Peyer's patch (tissue), 4 donors: ENCODE measurements at regions not wholly inside any gene's neighbourhood (a gene's known extent, or its start where the extent isn't known, plus 50 kb on each side); places are given as distances from the start of the nearest gene placed in this dataset.

Source experiments
- CTCF ChIP-seq, 6 experiments: fragments of 450-650 bp in 4 of 6; fragments of 200-600 bp in 2 of 6; sonication (generic) in 1 of 6; IDR thresholded peaks; one replicate each; pipeline ENCODE4 v1.5.1; 2017 to 2019; ENCODE audit warnings: antibody characterized with exemption in 6 of 6, mild to moderate bottlenecking in 3 of 6, moderate library complexity in 1 of 6
- POLR2A ChIP-seq, 2 donors: fragments of 450-650 bp; IDR thresholded peaks; one replicate each; pipeline ENCODE4 v1.5.1; 2017; ENCODE audit warnings: antibody characterized with exemption in 2 of 2, mild to moderate bottlenecking in 2 of 2, moderate library complexity in 2 of 2

GRCh38 chr3:153615863-153616262 lies 453.8 kb downstream of the RAP2B start:
- TF ChIP-seq CTCF (IDR thresholded peaks at IDR 0.05) (no peak), POLR2A (IDR thresholded peaks at IDR 0.05) (no peak)
